CD14-positive monocyte (primary cell): ENCODE measurements at regions not wholly inside any gene's neighbourhood (a gene's known extent, or its start where the extent isn't known, plus 50 kb on each side); places are given as distances from the start of the nearest gene placed in this dataset.

ENCODE experiments used
- DNase-seq, 3 donors: peaks; one replicate each; pipeline ENCODE4 v3.0.0-alpha.2; 2011 to 2022
- H2AFZ ChIP-seq: 2 replicates; pipeline ENCODE4 v1.6.0; 2012; ENCODE audit warnings: mild to moderate bottlenecking, low read depth, low read length, inconsistent platforms; ENCODE audit not compliant: insufficient read depth, poor library complexity, severe bottlenecking
- H3K27ac ChIP-seq, 2 donors: 1 replicate in 1 of 2; 2 replicates in 1 of 2; pipeline ENCODE4 v1.5.1; 2012 to 2013; ENCODE audit warnings: low read length in 2 of 2, control low read depth in 1 of 2, inconsistent platforms in 1 of 2, low read depth in 1 of 2, mild to moderate bottlenecking in 1 of 2
- H3K27me3 ChIP-seq, 2 donors: one replicate each; pipeline versions ENCODE4 v1.6.0 to v1.6.1; 2011 to 2013; ENCODE audit warnings: low read length in 2 of 2; ENCODE audit not compliant: control insufficient read depth in 2 of 2, insufficient read depth in 2 of 2
- H3K36me3 ChIP-seq, 2 donors: replicated peaks in 1 of 2; 1 replicate in 1 of 2; 2 replicates in 1 of 2; pipeline versions ENCODE4 v1.5.1 to v1.6.1; 2012 to 2013; ENCODE audit warnings: low read length in 2 of 2, control low read depth in 1 of 2, inconsistent platforms in 1 of 2, mild to moderate bottlenecking in 1 of 2; ENCODE audit not compliant: insufficient read depth in 2 of 2, control insufficient read depth in 1 of 2
- H3K4me1 ChIP-seq, 2 donors: 1 replicate in 1 of 2; 2 replicates in 1 of 2; pipeline versions ENCODE4 v1.5.1 to v1.6.1; 2012 to 2013; ENCODE audit warnings: low read length in 2 of 2, control low read depth in 1 of 2, inconsistent platforms in 1 of 2, mild to moderate bottlenecking in 1 of 2, moderate library complexity in 1 of 2; ENCODE audit not compliant: insufficient read depth in 2 of 2, control insufficient read depth in 1 of 2
- H3K4me2 ChIP-seq: replicated peaks from 2 replicates; pipeline ENCODE3; 2012; ENCODE audit warnings: low read length, moderate library complexity, mild to moderate bottlenecking; ENCODE audit not compliant: poor library complexity, severe bottlenecking; ENCODE audit errors: extremely low read depth
- H3K4me3 ChIP-seq, 3 experiments: fragments of 200-600 bp in 1 of 3; sonication (generic) in 1 of 3; replicated peaks in 1 of 3; 1 replicate in 2 of 3; 2 replicates in 1 of 3; pipeline ENCODE4 v1.5.1; 2011 to 2013; ENCODE audit warnings: low read length in 3 of 3, mild to moderate bottlenecking in 3 of 3, control low read depth in 2 of 3, low read depth in 2 of 3, inconsistent platforms in 1 of 3, moderate library complexity in 1 of 3
- H3K79me2 ChIP-seq: 2 replicates; pipeline ENCODE4 v1.6.0; 2012; ENCODE audit warnings: mild to moderate bottlenecking, control low read depth, inconsistent platforms, low read length, moderate library complexity; ENCODE audit not compliant: insufficient read depth
- H3K9ac ChIP-seq: 2 replicates; pipeline ENCODE4 v1.6.0; 2017; ENCODE audit warnings: low read length, mild to moderate bottlenecking; ENCODE audit not compliant: insufficient read depth, poor library complexity, severe bottlenecking
- H3K9me3 ChIP-seq, 2 donors: replicated peaks in 1 of 2; 1 replicate in 1 of 2; 2 replicates in 1 of 2; pipeline versions ENCODE4 v1.5.1 to v1.6.1; 2012 to 2013; ENCODE audit warnings: low read length in 2 of 2, control low read depth in 1 of 2; ENCODE audit not compliant: control insufficient read depth in 1 of 2, insufficient read depth in 1 of 2
- H4K20me1 ChIP-seq: 2 replicates; pipeline ENCODE4 v1.6.0; 2012; ENCODE audit warnings: mild to moderate bottlenecking, low read length, control low read depth, moderate library complexity; ENCODE audit not compliant: insufficient read depth
- H3K27ac Mint-ChIP-seq, 7 donors: one replicate each; pipeline ENCODE4 v1.8.0; 2020; ENCODE audit warnings: mild to moderate bottlenecking in 7 of 7, mixed read lengths in 7 of 7, moderate library complexity in 6 of 7, inconsistent platforms in 2 of 7
- H3K27me3 Mint-ChIP-seq, 3 donors: one replicate each; pipeline ENCODE4 v1.8.0; 2021 to 2022; ENCODE audit warnings: low read depth in 3 of 3, mild to moderate bottlenecking in 3 of 3, mixed read lengths in 3 of 3, moderate library complexity in 3 of 3, inconsistent platforms in 1 of 3
- H3K36me3 Mint-ChIP-seq, 2 donors: one replicate each; pipeline ENCODE4 v1.8.0; 2020; ENCODE audit warnings: mixed read lengths in 2 of 2, inconsistent platforms in 1 of 2, mild to moderate bottlenecking in 1 of 2
- H3K4me1 Mint-ChIP-seq: one replicate; pipeline ENCODE4 v1.8.0; 2020; ENCODE audit warnings: mild to moderate bottlenecking, mixed read lengths
- H3K4me3 Mint-ChIP-seq, 2 donors: one replicate each; pipeline ENCODE4 v1.8.0; 2020; ENCODE audit warnings: mild to moderate bottlenecking in 2 of 2, mixed read lengths in 2 of 2, moderate library complexity in 1 of 2
- H3K9me3 Mint-ChIP-seq, 7 donors: one replicate each; pipeline ENCODE4 v1.8.0; 2020 to 2022; ENCODE audit warnings: mixed read lengths in 7 of 7, mild to moderate bottlenecking in 6 of 7, moderate library complexity in 6 of 7, inconsistent platforms in 2 of 7
- WGBS: methylation state at CpG from one replicate; pipeline ENCODE4 v1.1.5; 2013; ENCODE audit warnings: missing lambda C conversion rate; ENCODE audit not compliant: insufficient coverage; 5-methylcytosine and 5-hydroxymethylcytosine counted together
- intact Hi-C, 2 donors: fragments of 100-400 bp; cut with micrococcal nuclease; formaldehyde crosslinking; loops; one replicate each; pipeline versions ENCODE4 v1.15.0 to v1.15.1; 2023
- TF ChIP-seq, protein P1 (sequence below): fragments of 200-600 bp; IDR thresholded peaks from one replicate; pipeline ENCODE4 v1.8.0; 2022; ENCODE audit warnings: antibody characterized with exemption, mild to moderate bottlenecking

DNA sequence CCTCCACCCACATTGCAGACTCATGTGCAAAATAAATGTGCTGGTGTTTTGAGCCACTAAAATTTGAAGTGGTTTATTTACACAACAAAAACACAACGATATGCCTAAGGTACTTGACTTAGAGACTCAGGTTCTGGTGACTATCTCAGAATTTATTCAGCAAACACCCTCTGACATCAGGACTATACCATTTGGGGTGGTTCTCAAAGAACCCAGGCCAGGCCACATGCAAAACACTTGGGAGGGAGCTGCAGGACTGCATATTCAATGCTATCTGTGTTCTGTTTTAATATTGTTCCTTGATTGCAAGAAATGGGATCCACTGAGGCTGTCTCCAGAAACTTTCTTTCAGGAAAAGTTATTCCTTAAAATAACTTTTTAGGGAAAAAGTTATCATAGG lies 91.6 kb downstream of the LINC00237 start:
- Histone ChIP-seq H3K27ac (no peak overlapping the region), H3K4me3 (no peak overlapping the region), H3K27me3 (peaks cover 23 to 26% of the 10 kb centered on the region in 2 donors), H2AFZ (no peak overlapping the region), H3K36me3 (no peaks in the 10 kb centered on the region), H3K4me1 (no peaks in the 10 kb centered on the region), H4K20me1 (no peaks in the 10 kb centered on the region), H3K9ac (no peak overlapping the region), H3K79me2 (no peaks in the 10 kb centered on the region), H3K4me2 (no peak overlapping the region), H3K9me3 (no peaks in the 10 kb centered on the region)
- Mint-ChIP-seq H3K36me3 (no peaks in the 10 kb centered on the region), H3K9me3 (peaks cover 0 to 4% (median 0%) of the 10 kb centered on the region in 7 donors), H3K4me3 (no peak overlapping the region), H3K27ac (no peak overlapping the region), H3K4me1 (no peaks in the 10 kb centered on the region), H3K27me3 (peaks cover 19 to 45% (median 30%) of the 10 kb centered on the region in 3 donors)
- WGBS: no CpG with 5 or more reads among the region's 1 CpG
- no peak for DNase-seq
- intact Hi-C loops: no loop called here
- TF ChIP-seq, protein P1, sequence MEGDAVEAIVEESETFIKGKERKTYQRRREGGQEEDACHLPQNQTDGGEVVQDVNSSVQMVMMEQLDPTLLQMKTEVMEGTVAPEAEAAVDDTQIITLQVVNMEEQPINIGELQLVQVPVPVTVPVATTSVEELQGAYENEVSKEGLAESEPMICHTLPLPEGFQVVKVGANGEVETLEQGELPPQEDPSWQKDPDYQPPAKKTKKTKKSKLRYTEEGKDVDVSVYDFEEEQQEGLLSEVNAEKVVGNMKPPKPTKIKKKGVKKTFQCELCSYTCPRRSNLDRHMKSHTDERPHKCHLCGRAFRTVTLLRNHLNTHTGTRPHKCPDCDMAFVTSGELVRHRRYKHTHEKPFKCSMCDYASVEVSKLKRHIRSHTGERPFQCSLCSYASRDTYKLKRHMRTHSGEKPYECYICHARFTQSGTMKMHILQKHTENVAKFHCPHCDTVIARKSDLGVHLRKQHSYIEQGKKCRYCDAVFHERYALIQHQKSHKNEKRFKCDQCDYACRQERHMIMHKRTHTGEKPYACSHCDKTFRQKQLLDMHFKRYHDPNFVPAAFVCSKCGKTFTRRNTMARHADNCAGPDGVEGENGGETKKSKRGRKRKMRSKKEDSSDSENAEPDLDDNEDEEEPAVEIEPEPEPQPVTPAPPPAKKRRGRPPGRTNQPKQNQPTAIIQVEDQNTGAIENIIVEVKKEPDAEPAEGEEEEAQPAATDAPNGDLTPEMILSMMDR: no peak

DNA sequence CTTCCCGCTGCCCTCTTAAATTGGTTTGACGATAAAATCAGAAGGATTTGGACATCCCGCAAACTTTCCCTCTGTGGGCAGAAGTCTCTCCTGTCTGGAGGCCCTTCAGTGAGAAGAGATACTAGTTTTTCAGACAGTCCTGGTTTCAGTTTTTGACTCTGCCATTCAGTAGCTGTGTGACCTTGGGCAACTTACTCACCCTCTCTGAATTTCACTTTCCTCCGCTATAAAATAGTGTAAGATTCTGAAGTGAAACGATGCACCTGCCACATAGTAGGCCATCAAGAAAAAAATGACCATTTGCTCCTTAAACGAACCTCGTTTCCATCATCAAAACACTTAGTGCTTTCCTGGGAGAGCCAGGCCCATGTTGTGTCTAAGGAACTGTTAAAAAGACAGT lies 97.2 kb downstream of the LINC00237 start:
- H3K9ac ChIP-seq: no peak overlapping the region
- no peak overlapping the region for H3K27ac ChIP-seq
- TF ChIP-seq, protein P1: no peak
- no peaks in the 10 kb centered on the region for H3K9me3 ChIP-seq
- H3K27me3 ChIP-seq: no peaks in the 10 kb centered on the region
- Mint-ChIP-seq H3K4me1 (no peaks in the 10 kb centered on the region), H3K36me3 (no peaks in the 10 kb centered on the region), H3K27ac (no peak overlapping the region), H3K27me3 (peaks cover 1 to 7% (median 5%) of the 10 kb centered on the region in 3 donors), H3K9me3 (peaks cover 0 to 4% (median 0%) of the 10 kb centered on the region in 7 donors), H3K4me3 (no peak overlapping the region)
- intact Hi-C loops: no loop called here
- H3K4me1 ChIP-seq: no peaks in the 10 kb centered on the region
- H3K36me3 ChIP-seq: no peaks in the 10 kb centered on the region
- H3K4me3 ChIP-seq: no peak overlapping the region
- no peak overlapping the region for H2AFZ ChIP-seq
- no peak overlapping the region for H3K4me2 ChIP-seq
- DNase-seq: no peak
- H4K20me1 ChIP-seq: no peaks in the 10 kb centered on the region
- no peaks in the 10 kb centered on the region for H3K79me2 ChIP-seq
- 86% methylated on average over 1 of the region's 7 CpGs for WGBS
